BE2C (cell line): ENCODE measurements at regions not wholly inside any gene's neighbourhood (a gene's known extent, or its start where the extent isn't known, plus 50 kb on each side); places are given as distances from the start of the nearest gene placed in this dataset.
"Not testable (repeated sequence)": the region's sequence is repeated elsewhere in the genome, so short reads cannot be mapped to it uniquely, and the experiment has no call there.

Experiments used
- DNase-seq: peaks from one replicate; pipeline ENCODE4 v3.0.0-alpha.2; 2020
- H3K27me3 ChIP-seq: fragments of 250-450 bp; sonication (Bioruptor Pico); 2 replicates; pipeline ENCODE4 v1.5.1; 2020; ENCODE audit warnings: mild to moderate bottlenecking
- H3K36me3 ChIP-seq: fragments of 250-450 bp; sonication (Bioruptor Pico); 2 replicates; pipeline ENCODE4 v1.5.1; 2020; ENCODE audit warnings: mild to moderate bottlenecking
- H3K4me1 ChIP-seq: fragments of 250-450 bp; sonication (Bioruptor Pico); 2 replicates; pipeline ENCODE4 v1.5.1; 2020
- H3K4me3 ChIP-seq: 2 replicates; pipeline ENCODE4 v1.5.1; 2011; ENCODE audit warnings: low read depth, low read length
- H3K9me3 ChIP-seq: fragments of 250-450 bp; sonication (Bioruptor Pico); 2 replicates; pipeline ENCODE4 v1.5.1; 2020
- TF ChIP-seq, protein P1 (sequence below): IDR thresholded peaks from 2 replicates; pipeline ENCODE4 v1.5.1; 2012; ENCODE audit warnings: mild to moderate bottlenecking, low read depth, low read length

- DNase-seq, result no peak
- peaks cover 10% of the 10 kb centered on the region for H3K4me1 ChIP-seq
- TF ChIP-seq, protein P1, sequence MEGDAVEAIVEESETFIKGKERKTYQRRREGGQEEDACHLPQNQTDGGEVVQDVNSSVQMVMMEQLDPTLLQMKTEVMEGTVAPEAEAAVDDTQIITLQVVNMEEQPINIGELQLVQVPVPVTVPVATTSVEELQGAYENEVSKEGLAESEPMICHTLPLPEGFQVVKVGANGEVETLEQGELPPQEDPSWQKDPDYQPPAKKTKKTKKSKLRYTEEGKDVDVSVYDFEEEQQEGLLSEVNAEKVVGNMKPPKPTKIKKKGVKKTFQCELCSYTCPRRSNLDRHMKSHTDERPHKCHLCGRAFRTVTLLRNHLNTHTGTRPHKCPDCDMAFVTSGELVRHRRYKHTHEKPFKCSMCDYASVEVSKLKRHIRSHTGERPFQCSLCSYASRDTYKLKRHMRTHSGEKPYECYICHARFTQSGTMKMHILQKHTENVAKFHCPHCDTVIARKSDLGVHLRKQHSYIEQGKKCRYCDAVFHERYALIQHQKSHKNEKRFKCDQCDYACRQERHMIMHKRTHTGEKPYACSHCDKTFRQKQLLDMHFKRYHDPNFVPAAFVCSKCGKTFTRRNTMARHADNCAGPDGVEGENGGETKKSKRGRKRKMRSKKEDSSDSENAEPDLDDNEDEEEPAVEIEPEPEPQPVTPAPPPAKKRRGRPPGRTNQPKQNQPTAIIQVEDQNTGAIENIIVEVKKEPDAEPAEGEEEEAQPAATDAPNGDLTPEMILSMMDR, result no peak
- no peaks in the 10 kb centered on the region for H3K9me3 ChIP-seq
- no peaks in the 10 kb centered on the region for H3K27me3 ChIP-seq
- no peak overlapping the region for H3K4me3 ChIP-seq
- H3K36me3 ChIP-seq, result no peaks in the 10 kb centered on the region
Measured at GRCh38 chr5:25540628-25541027, 895.9 kb upstream of the CDH10 start.

- TF ChIP-seq, protein P1, result no peak
- no peaks in the 10 kb centered on the region for H3K36me3 ChIP-seq
- no peak for DNase-seq
- no peaks in the 10 kb centered on the region for H3K9me3 ChIP-seq
- H3K4me3 ChIP-seq, result no peak overlapping the region
- H3K4me1 ChIP-seq, result peaks cover 10% of the 10 kb centered on the region
- no peaks in the 10 kb centered on the region for H3K27me3 ChIP-seq
Measured at GRCh38 chr5:25539536-25539935, 894.8 kb upstream of the CDH10 start.

- not testable (repeated sequence) for H3K9me3 ChIP-seq, H3K4me1 ChIP-seq, H3K36me3 ChIP-seq, H3K27me3 ChIP-seq, DNase-seq, H3K4me3 ChIP-seq
Measured at GRCh38 chr5:25536461-25536860, 891.7 kb upstream of the CDH10 start.

DNA sequence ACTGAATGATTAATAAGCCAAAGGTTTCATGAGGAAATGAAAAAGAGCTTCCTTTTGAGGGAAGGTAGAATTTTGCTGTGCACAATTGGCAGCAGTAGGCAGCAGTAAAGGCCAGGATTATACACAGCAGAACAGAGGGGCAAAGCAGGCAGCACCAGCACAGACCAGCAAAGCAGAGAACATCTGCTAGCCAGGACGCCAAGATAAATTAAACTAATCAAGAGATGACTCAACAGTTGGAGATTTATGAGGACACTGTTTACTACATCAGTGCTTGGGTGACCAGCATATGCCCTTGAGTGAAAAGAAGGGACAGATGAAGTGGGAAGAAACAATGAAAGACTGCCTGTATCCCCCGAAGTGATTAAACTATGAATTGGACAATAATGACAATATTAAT is 871.4 kb upstream of the CDH10 start:
- no peaks in the 10 kb centered on the region for H3K36me3 ChIP-seq
- no peaks in the 10 kb centered on the region for H3K9me3 ChIP-seq
- peak; percentile 67 for DNase-seq
- H3K4me1 ChIP-seq, result peaks cover 14% of the 10 kb centered on the region
- TF ChIP-seq, protein P1, result peak; percentile 11; the same call in 1 of the 2 replicates
- no peaks in the 10 kb centered on the region for H3K27me3 ChIP-seq
- no peak overlapping the region for H3K4me3 ChIP-seq

DNA sequence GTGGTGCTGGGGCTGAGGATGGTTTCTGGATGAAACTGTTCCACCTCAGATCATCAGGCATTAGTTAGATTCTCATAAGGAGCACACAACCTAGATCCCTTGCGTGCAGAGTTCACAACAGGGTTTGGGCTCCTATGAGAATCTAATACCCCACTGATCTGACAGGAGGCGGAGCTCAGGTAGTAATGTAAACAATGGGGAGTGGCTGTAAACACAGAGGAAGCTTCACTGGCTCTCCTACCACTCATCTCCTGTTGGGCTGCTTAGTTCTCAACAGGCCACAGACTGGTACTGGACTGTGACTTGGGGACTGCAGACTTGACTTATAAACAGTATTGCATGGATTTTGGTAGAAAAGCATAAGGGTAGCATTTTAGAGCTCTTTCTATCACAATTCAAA is 870.7 kb upstream of the CDH10 start:
- Histone ChIP-seq H3K27me3 (no peaks in the 10 kb centered on the region), H3K4me3 (no peak overlapping the region), H3K9me3 (no peaks in the 10 kb centered on the region), H3K4me1 (peaks cover 14% of the 10 kb centered on the region), H3K36me3 (no peaks in the 10 kb centered on the region)
- TF ChIP-seq, protein P1, result no peak
- no peak for DNase-seq

GRCh38 chr5:25510692-25511091 is 865.9 kb upstream of the CDH10 start:
- H3K4me1 ChIP-seq, H3K4me3 ChIP-seq, H3K9me3 ChIP-seq, H3K36me3 ChIP-seq, DNase-seq, H3K27me3 ChIP-seq: not testable (repeated sequence)

DNA sequence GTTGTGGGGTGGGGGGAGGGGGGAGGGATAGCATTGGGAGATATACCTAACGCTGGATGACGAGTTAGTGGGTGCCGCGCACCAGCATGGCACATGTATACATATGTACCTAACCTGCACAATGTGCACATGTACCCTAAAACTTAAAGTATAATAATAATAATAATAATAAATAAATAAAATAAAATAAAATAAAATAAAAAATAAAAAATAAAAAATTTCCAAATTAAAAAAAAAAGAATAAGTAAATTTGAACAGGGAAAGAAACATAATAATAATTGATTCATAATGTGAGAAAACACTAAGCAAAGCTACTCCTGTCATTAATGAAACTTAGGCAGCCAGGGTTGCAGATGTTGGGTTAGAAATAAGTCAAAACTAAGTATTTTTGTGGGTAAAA is 863.2 kb upstream of the CDH10 start:
- H3K4me1 ChIP-seq, DNase-seq, H3K36me3 ChIP-seq, H3K4me3 ChIP-seq, H3K27me3 ChIP-seq, H3K9me3 ChIP-seq: not testable (repeated sequence)

GRCh38 chr5:25500635-25501034 is 855.9 kb upstream of the CDH10 start:
- H3K4me1 ChIP-seq, result no peaks in the 10 kb centered on the region
- TF ChIP-seq, protein P1, result no peak
- H3K27me3 ChIP-seq, result no peaks in the 10 kb centered on the region
- no peak for DNase-seq
- no peaks in the 10 kb centered on the region for H3K9me3 ChIP-seq
- no peaks in the 10 kb centered on the region for H3K36me3 ChIP-seq
- H3K4me3 ChIP-seq, result no peak overlapping the region
